Natural killer cell treated with Interleukin-12 subunit alpha and Interleukin-12 subunit beta and Interleukin-15 and Interleukin-18, amount 100 ng/mL, for 72 hours (primary cell): ENCODE measurements at regions not wholly inside any gene's neighbourhood (a gene's known extent, or its start where the extent isn't known, plus 50 kb on each side); places are given as distances from the start of the nearest gene placed in this dataset.
"Not testable (repeated sequence)": the region's sequence is repeated elsewhere in the genome, so short reads cannot be mapped to it uniquely, and the experiment has no call there.

Experiments
- ATAC-seq, 2 donors: fragments of 150-1000 bp; cut with Tn5 transposase in 1 of 2; sonication (Bioruptor Pico), chemical (Tn5 transposase) in 1 of 2; 2 replicates each; pipeline ENCODE4 v1.10.0; 2021
- DNase-seq: peaks from one replicate; pipeline ENCODE4 v3.0.0; 2022; ENCODE audit warnings: low spot score
- H3K27ac Mint-ChIP-seq, 2 donors: 1 replicate in 1 of 2; 2 replicates in 1 of 2; pipeline ENCODE4 v1.8.0; 2022; ENCODE audit warnings: mixed read lengths in 2 of 2, mild to moderate bottlenecking in 1 of 2, moderate library complexity in 1 of 2
- H3K27me3 Mint-ChIP-seq, 2 donors: 1 replicate in 1 of 2; 2 replicates in 1 of 2; pipeline ENCODE4 v1.8.0; 2022; ENCODE audit warnings: mixed read lengths in 2 of 2
- H3K36me3 Mint-ChIP-seq: one replicate; pipeline ENCODE4 v1.8.0; 2022; ENCODE audit warnings: mixed read lengths
- H3K4me1 Mint-ChIP-seq, 2 donors: 1 replicate in 1 of 2; 2 replicates in 1 of 2; pipeline ENCODE4 v1.8.0; 2022; ENCODE audit warnings: low read depth in 2 of 2, mixed read lengths in 2 of 2, mild to moderate bottlenecking in 1 of 2
- H3K4me3 Mint-ChIP-seq: one replicate; pipeline ENCODE4 v1.8.0; 2022; ENCODE audit warnings: mixed read lengths
- H3K9me3 Mint-ChIP-seq: 2 replicates; pipeline ENCODE4 v1.8.0; 2022; ENCODE audit warnings: mixed read lengths

GRCh38 chr16:66193543-66194229 is 172.8 kb upstream of the CDH5 start:
- Mint-ChIP-seq H3K9me3 (no peaks in the 10 kb centered on the region), H3K27me3 (peaks cover 12 to 36% of the 10 kb centered on the region in 2 donors), H3K27ac (no peak overlapping the region), H3K36me3 (no peaks in the 10 kb centered on the region), H3K4me3 (no peak overlapping the region), H3K4me1 (no peaks in the 10 kb centered on the region)
- DNase-seq (no peak), ATAC-seq (no peak)

- H3K9me3 Mint-ChIP-seq, result no peaks in the 10 kb centered on the region
- H3K27ac Mint-ChIP-seq, result no peak overlapping the region
- ATAC-seq (no peak), DNase-seq (no peak)
- peaks cover 15 to 49% of the 10 kb centered on the region in 2 donors for H3K27me3 Mint-ChIP-seq
- H3K4me3 Mint-ChIP-seq, result no peak overlapping the region
- no peaks in the 10 kb centered on the region for H3K4me1 Mint-ChIP-seq
- no peaks in the 10 kb centered on the region for H3K36me3 Mint-ChIP-seq
These were observed 176.1 kb upstream of the CDH5 start for GRCh38 chr16:66190411-66190810.

GRCh38 chr16:66189951-66190350 is 176.5 kb upstream of the CDH5 start:
- Mint-ChIP-seq H3K27ac (no peak overlapping the region), H3K4me3 (no peak overlapping the region), H3K27me3 (peaks cover 15 to 51% of the 10 kb centered on the region in 2 donors), H3K36me3 (no peaks in the 10 kb centered on the region), H3K9me3 (no peaks in the 10 kb centered on the region), H3K4me1 (no peaks in the 10 kb centered on the region)
- no peak for ATAC-seq
- no peak for DNase-seq

GRCh38 chr16:66188917-66189725 is 177.4 kb upstream of the CDH5 start:
- H3K9me3 Mint-ChIP-seq, result no peaks in the 10 kb centered on the region
- no peak overlapping the region for H3K27ac Mint-ChIP-seq
- ATAC-seq (no peak), DNase-seq (no peak)
- no peaks in the 10 kb centered on the region for H3K36me3 Mint-ChIP-seq
- H3K27me3 Mint-ChIP-seq, result peaks cover 16 to 56% of the 10 kb centered on the region in 2 donors
- H3K4me3 Mint-ChIP-seq, result no peak overlapping the region
- no peaks in the 10 kb centered on the region for H3K4me1 Mint-ChIP-seq

- peaks cover 15 to 53% of the 10 kb centered on the region in 2 donors for H3K27me3 Mint-ChIP-seq
- no peaks in the 10 kb centered on the region for H3K9me3 Mint-ChIP-seq
- no peaks in the 10 kb centered on the region for H3K4me1 Mint-ChIP-seq
- no peak overlapping the region for H3K27ac Mint-ChIP-seq
- DNase-seq (no peak), ATAC-seq (no peak)
- H3K36me3 Mint-ChIP-seq, result no peaks in the 10 kb centered on the region
- H3K4me3 Mint-ChIP-seq, result no peak overlapping the region
These were observed 180.2 kb upstream of the CDH5 start for GRCh38 chr16:66186251-66186785.

GRCh38 chr16:66182592-66182991 is 183.9 kb upstream of the CDH5 start:
- no peak overlapping the region for H3K4me3 Mint-ChIP-seq
- peaks cover 7% of the 10 kb centered on the region for H3K36me3 Mint-ChIP-seq
- ATAC-seq (no peak), DNase-seq (no peak)
- H3K27me3 Mint-ChIP-seq, result peaks cover 9 to 30% of the 10 kb centered on the region in 2 donors
- peaks cover 3% of the 10 kb centered on the region for H3K9me3 Mint-ChIP-seq
- H3K4me1 Mint-ChIP-seq, result no peaks in the 10 kb centered on the region
- no peak overlapping the region for H3K27ac Mint-ChIP-seq

GRCh38 chr16:66176731-66177130 is 189.8 kb upstream of the CDH5 start:
- Mint-ChIP-seq H3K9me3 (peaks cover 3% of the 10 kb centered on the region), H3K36me3 (peaks cover 7% of the 10 kb centered on the region), H3K4me3 (no peak overlapping the region), H3K4me1 (peaks cover 0 to 4% of the 10 kb centered on the region in 2 donors), H3K27ac (no peak overlapping the region), H3K27me3 (peaks cover 6 to 7% of the 10 kb centered on the region in 2 donors)
- DNase-seq (no peak), ATAC-seq (no peak)

- no peak for DNase-seq
- no peak for ATAC-seq
- H3K27ac Mint-ChIP-seq, result no peak overlapping the region
- H3K4me3 Mint-ChIP-seq, result no peak overlapping the region
- H3K9me3 Mint-ChIP-seq, result peaks cover 3% of the 10 kb centered on the region
- peaks cover 5 to 6% of the 10 kb centered on the region in 2 donors for H3K27me3 Mint-ChIP-seq
- H3K36me3 Mint-ChIP-seq, result peaks cover 7% of the 10 kb centered on the region
- H3K4me1 Mint-ChIP-seq, result peaks cover 0 to 4% of the 10 kb centered on the region in 2 donors
These were observed 190.4 kb upstream of the CDH5 start for GRCh38 chr16:66176111-66176510.

- no peak for DNase-seq
- Mint-ChIP-seq H3K9me3 (peaks cover 3% of the 10 kb centered on the region), H3K27ac (no peak overlapping the region), H3K4me3 (no peak overlapping the region), H3K36me3 (peaks cover 7% of the 10 kb centered on the region), H3K4me1 (peaks cover 0 to 4% of the 10 kb centered on the region in 2 donors), H3K27me3 (peaks cover 5 to 6% of the 10 kb centered on the region in 2 donors)
- no peak for ATAC-seq
These were observed 190.9 kb upstream of the CDH5 start for GRCh38 chr16:66175636-66176035.

- Mint-ChIP-seq H3K27me3 (peaks cover 2% of the 10 kb centered on the region in 2 donors), H3K36me3 (peaks cover 2% of the 10 kb centered on the region), H3K9me3 (peaks cover under 1% of the 10 kb centered on the region), H3K4me1 (peaks cover 0 to 4% of the 10 kb centered on the region in 2 donors), H3K4me3 (no peak overlapping the region), H3K27ac (no peak overlapping the region)
- ATAC-seq (no peak), DNase-seq (no peak)
These were observed 191.4 kb upstream of the CDH5 start for GRCh38 chr16:66175058-66175457.

GRCh38 chr16:66173796-66174195 is 192.7 kb upstream of the CDH5 start:
- H3K27ac Mint-ChIP-seq, H3K9me3 Mint-ChIP-seq, DNase-seq, H3K4me3 Mint-ChIP-seq, H3K36me3 Mint-ChIP-seq, H3K27me3 Mint-ChIP-seq, ATAC-seq: not testable (repeated sequence)
- H3K4me1 Mint-ChIP-seq, result peaks cover 5 to 13% of the 10 kb centered on the region in 2 donors

- H3K4me1 Mint-ChIP-seq, result peaks cover 5 to 13% of the 10 kb centered on the region in 2 donors
- H3K36me3 Mint-ChIP-seq, H3K27me3 Mint-ChIP-seq, DNase-seq, H3K27ac Mint-ChIP-seq, H3K4me3 Mint-ChIP-seq, H3K9me3 Mint-ChIP-seq: not testable (repeated sequence)
- ATAC-seq, result peak in 1 of 2 donors; percentile 12
These were observed 193.3 kb upstream of the CDH5 start for GRCh38 chr16:66173181-66173580.

GRCh38 chr16:66172463-66172862 is 194.0 kb upstream of the CDH5 start:
- no peak overlapping the region for H3K4me3 Mint-ChIP-seq
- DNase-seq (no peak), ATAC-seq (no peak)
- H3K4me1 Mint-ChIP-seq, result peaks cover 5 to 13% of the 10 kb centered on the region in 2 donors
- no peaks in the 10 kb centered on the region for H3K36me3 Mint-ChIP-seq
- H3K27ac Mint-ChIP-seq, result no peak overlapping the region
- no peaks in the 10 kb centered on the region for H3K9me3 Mint-ChIP-seq
- H3K27me3 Mint-ChIP-seq, result peaks cover 0 to 2% of the 10 kb centered on the region in 2 donors

GRCh38 chr16:66171578-66171977 is 194.9 kb upstream of the CDH5 start:
- DNase-seq (no peak), ATAC-seq (no peak)
- no peak overlapping the region for H3K4me3 Mint-ChIP-seq
- H3K4me1 Mint-ChIP-seq, result peaks cover 5 to 13% of the 10 kb centered on the region in 2 donors
- H3K27ac Mint-ChIP-seq, result no peak overlapping the region
- H3K36me3 Mint-ChIP-seq, result no peaks in the 10 kb centered on the region
- H3K27me3 Mint-ChIP-seq, result peaks cover 0 to 2% of the 10 kb centered on the region in 2 donors
- H3K9me3 Mint-ChIP-seq, result no peaks in the 10 kb centered on the region
